ENCODE measurements at regions not wholly inside any gene's neighbourhood (a gene's known extent, or its start where the extent isn't known, plus 50 kb on each side); places are given as distances from the start of the nearest gene placed in this dataset.

DNA sequence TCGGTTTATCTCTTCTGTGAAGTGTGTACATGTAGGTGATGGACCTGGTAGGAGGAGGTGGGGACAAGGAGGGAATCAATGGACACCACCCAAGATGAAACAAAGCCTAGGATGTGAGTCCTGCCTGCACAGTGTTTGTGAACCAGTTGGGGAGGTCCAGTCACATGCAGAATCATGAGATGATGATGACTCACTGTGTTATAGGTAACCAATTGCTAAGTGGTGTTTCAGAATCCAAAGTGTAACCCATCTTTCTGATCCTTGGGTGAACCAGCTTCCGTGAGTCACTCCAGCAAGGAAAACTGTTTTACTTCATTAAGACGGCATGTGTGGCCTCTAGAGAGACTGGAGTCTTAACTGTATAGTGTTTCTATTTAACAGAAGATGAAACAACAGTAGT, 57.9 kb upstream of the HPF1 start:
- in situ Hi-C loops (cut with HindIII; ENCODE audit: low sequenced_read_pairs) = no loop called here

DNA sequence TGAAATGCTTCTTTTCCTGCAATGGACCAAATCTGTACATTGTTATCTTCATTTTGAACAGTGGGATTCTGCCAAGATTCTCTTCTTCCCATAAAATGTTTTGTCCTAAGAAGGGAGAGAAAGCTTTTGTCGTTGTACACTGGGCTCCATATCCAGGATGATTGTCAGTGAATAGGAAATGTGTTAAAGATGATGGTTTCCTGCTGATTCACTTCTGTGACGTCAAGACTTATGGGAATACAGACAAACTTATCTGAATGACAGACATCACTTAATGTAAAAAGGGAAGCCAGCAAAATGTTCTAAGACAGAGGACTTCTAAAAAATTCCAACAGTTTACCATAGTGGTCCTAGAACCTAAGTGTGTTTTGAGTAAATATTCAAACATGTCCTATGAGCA, 53.7 kb upstream of the HPF1 start:
- in situ Hi-C loops (cut with HindIII; ENCODE audit: low sequenced_read_pairs) = no loop called here

DNA sequence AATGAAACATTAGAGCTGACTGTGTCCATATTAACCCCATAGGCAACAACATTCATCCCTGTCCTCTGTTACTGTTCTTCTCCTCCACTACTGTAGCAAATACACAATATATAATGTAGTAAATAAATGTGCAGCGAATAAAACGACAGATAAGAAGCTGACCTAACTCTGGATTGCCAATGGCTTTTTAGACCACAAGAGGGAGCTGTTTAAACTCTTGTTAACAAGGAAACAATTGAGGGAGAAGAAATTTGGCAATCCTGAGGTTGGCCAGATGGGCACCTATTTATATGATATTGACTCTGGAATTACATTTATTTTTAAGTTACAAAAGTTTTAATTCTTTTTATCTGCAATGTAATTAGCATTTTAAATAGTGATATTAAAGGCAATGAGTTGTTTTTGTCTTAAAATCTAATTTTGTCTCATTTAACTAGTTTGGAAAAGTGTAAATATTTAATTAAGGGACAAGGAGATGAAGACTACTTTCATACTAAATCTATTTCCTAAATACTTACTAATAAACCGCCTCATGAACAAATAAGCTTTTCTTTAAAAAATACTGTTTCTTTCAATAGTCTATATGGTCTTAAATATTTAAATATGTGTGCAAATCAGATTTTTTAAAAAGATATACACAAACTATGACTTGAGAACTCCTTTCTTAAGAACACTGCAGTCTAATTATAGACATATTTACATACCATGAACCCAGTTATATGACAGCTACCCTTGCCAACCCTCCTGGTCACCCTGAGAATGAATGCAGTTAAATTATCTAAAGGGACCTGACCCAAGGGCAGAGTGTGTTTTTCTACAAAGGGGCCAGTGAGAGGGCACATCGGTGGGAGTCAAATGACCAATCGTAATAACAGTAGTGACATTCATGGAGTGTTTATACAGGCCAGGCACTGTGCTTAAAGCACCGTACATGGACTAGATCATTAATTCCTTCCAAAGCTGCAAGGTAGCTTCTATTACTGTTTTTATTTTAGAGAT, 52.9 kb upstream of the HPF1 start:
- in situ Hi-C loops (cut with HindIII; ENCODE audit: low sequenced_read_pairs) = no loop called here

DNA sequence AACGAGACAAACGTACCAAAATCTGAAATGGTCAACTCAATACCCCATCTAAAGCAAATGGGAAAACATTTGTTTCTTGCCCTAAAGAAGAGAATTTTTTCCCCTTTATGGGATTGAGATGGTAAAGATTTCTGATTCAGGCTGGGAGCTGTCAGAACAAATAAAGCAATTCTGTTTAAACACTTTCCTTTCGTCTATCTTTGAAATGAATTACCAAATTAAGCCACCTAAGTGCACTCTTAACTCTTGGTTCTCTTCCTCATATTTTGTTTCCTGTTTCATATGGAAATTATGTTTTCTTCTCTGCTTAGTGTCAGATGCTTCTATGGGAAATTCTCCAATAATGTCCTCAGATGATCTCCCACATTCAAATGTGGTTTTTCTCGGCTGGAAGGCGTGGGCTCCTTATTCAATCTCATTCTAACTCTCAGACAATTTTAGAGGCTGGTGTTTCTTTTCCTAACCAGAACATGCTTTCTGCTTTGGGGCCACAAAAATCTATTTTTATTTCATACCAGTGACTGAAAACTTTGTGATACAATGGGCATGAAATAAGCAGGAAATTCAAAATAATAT, 50.3 kb upstream of the HPF1 start:
- in situ Hi-C loops (cut with HindIII; ENCODE audit: low sequenced_read_pairs) = loop anchor here (10.0 kb wide), 1 partner anchor 217 kb away; the partner anchor contains the start of gene MFAP3L
